A549 (cell line): ENCODE measurements at regions not wholly inside any gene's neighbourhood (a gene's known extent, or its start where the extent isn't known, plus 50 kb on each side); places are given as distances from the start of the nearest gene placed in this dataset.

Source experiments
- ATAC-seq, 2 experiments: fragments of 200-7000 bp in 1 of 2; fragments of >200 bp in 1 of 2; cut with Nextera tagmentation in 1 of 2; cut with Tn5 transposase in 1 of 2; 3 replicates each; pipeline versions ENCODE4 v1.8.0 to v1.9.1; 2018 to 2020; ENCODE audit warnings: mild to moderate bottlenecking in 1 of 2, moderate library complexity in 1 of 2
- CTCF ChIA-PET: fragments of 300-600 bp; sonication (Branson Sonifier 250); formaldehyde crosslinking; extraction: SDS; loops from one replicate; lab custom pipeline; 2021; ENCODE audit warnings: antibody characterized with exemption, inconsistent platforms; lab: Yijun Ruan, JAX
- POLR2A ChIA-PET: fragments of 350-600 bp; formaldehyde crosslinking; extraction: SDS; loops from one replicate; lab custom pipeline; 2021; ENCODE audit warnings: antibody characterized with exemption, inconsistent platforms; lab: Yijun Ruan, JAX
- DNase-seq, 2 experiments: peaks; one replicate each; pipeline versions ENCODE4 v3.0.0 to v3.0.0-alpha.2; 2011 to 2016; ENCODE audit warnings: low read depth in 1 of 2, low spot score in 1 of 2
- FAIRE-seq: peaks from 2 replicates; lab custom pipeline; 2011; peaks lifted over from hg19 to GRCh38; lab: Jason Lieb, UNC
- H3K27ac ChIP-seq, 2 experiments: fragments of >200 bp; sonication (Bioruptor Twin); formaldehyde crosslinking; 3 replicates each; pipeline ENCODE4 v1.5.1; 2016 to 2017
- H3K4me1 ChIP-seq: fragments of >200 bp; sonication (Bioruptor Twin); formaldehyde crosslinking; 3 replicates; pipeline ENCODE4 v1.6.1; 2016
- H3K4me2 ChIP-seq: fragments of >200 bp; sonication (Bioruptor Twin); formaldehyde crosslinking; 3 replicates; pipeline ENCODE4 v1.6.1; 2016
- H3K4me3 ChIP-seq: fragments of >200 bp; sonication (Bioruptor Twin); formaldehyde crosslinking; 3 replicates; pipeline ENCODE4 v1.5.1; 2016
- H3K9me3 ChIP-seq: fragments of >200 bp; sonication (Bioruptor Twin); formaldehyde crosslinking; 3 replicates; pipeline ENCODE4 v1.6.1; 2016
- BHLHE40 ChIP-seq: IDR thresholded peaks from 2 replicates; pipeline ENCODE4 v1.6.1; 2012; ENCODE audit warnings: low read depth, low read length, inconsistent platforms
- CEBPB ChIP-seq, 2 experiments: fragments of >200 bp in 1 of 2; sonication (Bioruptor Twin) in 1 of 2; formaldehyde crosslinking in 1 of 2; IDR thresholded peaks; 2 replicates each; pipeline ENCODE4 v1.6.1; 2012 to 2016
- POLR2AphosphoS2 ChIP-seq: conservative IDR thresholded peaks from 2 replicates; pipeline ENCODE4 v1.6.1; 2012; ENCODE audit warnings: low read length, improper control_type of control experiment, inconsistent platforms
- ZNF302 ChIP-seq: fragments of 250-450 bp; sonication (Bioruptor Pico); IDR thresholded peaks from 2 replicates; pipeline ENCODE4 v1.9.0; 2021; ENCODE audit warnings: inconsistent platforms, mild to moderate bottlenecking, moderate library complexity
- ZSCAN20 ChIP-seq: fragments of 250-450 bp; sonication (Bioruptor Pico); IDR thresholded peaks from 2 replicates; pipeline ENCODE4 v1.8.0; 2022; ENCODE audit warnings: mild to moderate bottlenecking, moderate library complexity
- WGBS: methylation state at CpG from one replicate; pipeline ENCODE4 v1.1.6; 2017; ENCODE audit errors: missing lambda C conversion rate; 5-methylcytosine and 5-hydroxymethylcytosine counted together
- TF ChIP-seq, protein P1 (sequence below): fragments of 150-350 bp; IDR thresholded peaks from 2 replicates; pipeline ENCODE4 v1.6.1; 2014; ENCODE audit warnings: low read depth, mild to moderate bottlenecking, low read length

DNA sequence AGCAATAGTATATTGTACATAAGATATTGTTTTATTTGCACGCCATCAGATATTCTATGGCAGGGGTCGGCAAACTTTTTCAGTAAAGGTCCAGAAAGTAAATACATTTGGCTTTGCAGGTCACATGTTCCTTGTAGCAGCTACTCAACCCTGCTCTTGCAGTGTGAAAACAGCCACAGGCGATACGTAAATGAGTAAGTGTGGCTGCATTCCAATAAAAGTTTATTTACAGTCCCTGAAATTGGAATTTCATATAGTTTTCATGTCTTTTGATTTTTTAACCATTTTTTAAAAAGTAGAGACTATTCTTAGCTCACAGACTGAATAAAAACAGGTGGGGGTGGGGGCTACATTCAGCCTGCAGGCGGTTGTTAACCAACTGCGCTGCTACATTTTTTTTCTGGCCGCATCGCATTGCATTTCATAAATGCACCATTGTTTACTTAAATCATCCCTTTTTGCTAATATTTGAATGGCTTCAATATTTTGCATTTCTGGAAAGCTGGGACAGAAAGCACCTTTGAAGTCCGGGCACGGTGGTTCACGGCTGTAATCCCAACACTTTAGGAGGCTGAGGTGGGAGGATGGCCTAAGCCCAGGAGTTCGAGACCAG, 50.5 kb upstream of the HAPSTR1 start:
- peak overlapping the region; percentile 44 for H3K4me2 ChIP-seq
- H3K9me3 ChIP-seq = no peaks in the 10 kb centered on the region; the same call in 2 of the 3 replicates
- ATAC-seq = no peak
- 0 out of 6 replicates have a peak overlapping the region, but pooled peaks of 1 of the 2 experiments have one; percentile 13 for H3K27ac ChIP-seq
- ChIA-PET POLR2A (no interaction called here), CTCF (interaction anchor here (0.8 to 2.2 kb wide), 3 partner anchors 8 to 36 kb away, joined by 5 to 6 read pairs (median 5); no protein-coding TSS in a partner anchor)
- TF ChIP-seq CEBPB (IDR thresholded peaks at IDR 0.05) (no peak), POLR2AphosphoS2 (no peak), ZNF302 (CRISPR knock-in tag) (no peak), ZSCAN20 (CRISPR knock-in tag) (no peak), BHLHE40 (no peak)
- TF ChIP-seq, protein P1, sequence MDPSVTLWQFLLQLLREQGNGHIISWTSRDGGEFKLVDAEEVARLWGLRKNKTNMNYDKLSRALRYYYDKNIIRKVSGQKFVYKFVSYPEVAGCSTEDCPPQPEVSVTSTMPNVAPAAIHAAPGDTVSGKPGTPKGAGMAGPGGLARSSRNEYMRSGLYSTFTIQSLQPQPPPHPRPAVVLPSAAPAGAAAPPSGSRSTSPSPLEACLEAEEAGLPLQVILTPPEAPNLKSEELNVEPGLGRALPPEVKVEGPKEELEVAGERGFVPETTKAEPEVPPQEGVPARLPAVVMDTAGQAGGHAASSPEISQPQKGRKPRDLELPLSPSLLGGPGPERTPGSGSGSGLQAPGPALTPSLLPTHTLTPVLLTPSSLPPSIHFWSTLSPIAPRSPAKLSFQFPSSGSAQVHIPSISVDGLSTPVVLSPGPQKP = no peak
- peaks cover 10% of the 10 kb centered on the region; the same call in 2 of the 3 replicates for H3K4me1 ChIP-seq
- FAIRE-seq = no peak
- DNase-seq = no peak
- no peak overlapping the region for H3K4me3 ChIP-seq
- WGBS = 34% methylated on average over 12 of the region's 12 CpGs
